GM12878 (cell line): ENCODE measurements at regions not wholly inside any gene's neighbourhood (a gene's known extent, or its start where the extent isn't known, plus 50 kb on each side); places are given as distances from the start of the nearest gene placed in this dataset.

Source experiments
- ATAC-seq: fragments of 200-7000 bp; cut with Tn5 transposase; 3 replicates; pipeline ENCODE4 v1.9.1; 2020; ENCODE audit warnings: mild to moderate bottlenecking, moderate library complexity
- BruUV-seq: library from RNA; stranded (reverse); fragments of 400-500 nt; replicated peaks from 2 replicates; lab custom pipeline; 2021; lab: Mats Ljungman, UMichigan
- CTCF ChIA-PET: fragments of 300-600 bp; sonication (Branson Sonifier 250); formaldehyde crosslinking; extraction: SDS; loops from one replicate; lab custom pipeline; 2021; ENCODE audit warnings: inconsistent platforms; lab: Yijun Ruan, JAX
- POLR2A ChIA-PET: fragments of 350-600 bp; formaldehyde crosslinking; extraction: SDS; loops from one replicate; lab custom pipeline; 2021; ENCODE audit warnings: inconsistent platforms; lab: Charles Lee
- RAD21 ChIA-PET: fragments of 300-600 bp; sonication (Branson Sonifier 250); formaldehyde crosslinking; loops from one replicate; lab custom pipeline; 2023; ENCODE audit warnings: antibody characterized with exemption; ENCODE audit not compliant: unreplicated experiment; lab: Charles Lee
- SMC1A ChIA-PET: fragments of 300-600 bp; sonication (Branson Sonifier 250); formaldehyde crosslinking; loops from one replicate; lab custom pipeline; 2023; ENCODE audit not compliant: unreplicated experiment, uncharacterized antibody; lab: Charles Lee
- DNase-seq: peaks from one replicate; pipeline ENCODE4 v3.0.0-alpha.2; 2011; ENCODE audit warnings: low read depth, low spot score
- FAIRE-seq: peaks from 3 replicates; lab custom pipeline; 2011; peaks lifted over from hg19 to GRCh38; lab: Jason Lieb, UNC
- H2AFZ ChIP-seq: 2 replicates; pipeline ENCODE4 v1.6.0; 2011; ENCODE audit warnings: low read depth, low read length, control low read depth; ENCODE audit not compliant: control insufficient read depth
- H3K27ac ChIP-seq: 2 replicates; pipeline ENCODE4 v1.5.1; 2011; ENCODE audit warnings: control low read depth; ENCODE audit not compliant: control insufficient read depth, insufficient read depth
- H3K27me3 ChIP-seq, 2 experiments: replicated peaks in 1 of 2; 2 replicates each; pipeline versions ENCODE4 v1.6.0 to v1.6.1; 2011; ENCODE audit warnings: low read length in 1 of 2; ENCODE audit not compliant: control insufficient read depth in 2 of 2, insufficient read depth in 2 of 2
- H3K36me3 ChIP-seq, 2 experiments: 2 replicates each; pipeline ENCODE4 v1.5.1; 2011; ENCODE audit warnings: low read length in 1 of 2; ENCODE audit not compliant: control insufficient read depth in 2 of 2, insufficient read depth in 2 of 2
- H3K4me1 ChIP-seq: 2 replicates; pipeline ENCODE4 v1.6.1; 2011; ENCODE audit warnings: mild to moderate bottlenecking, low read length, moderate library complexity, mixed read lengths; ENCODE audit not compliant: control insufficient read depth, insufficient read depth
- H3K4me2 ChIP-seq: 2 replicates; pipeline ENCODE4 v1.6.0; 2011; ENCODE audit warnings: control low read depth; ENCODE audit not compliant: control insufficient read depth, insufficient read depth
- H3K4me3 ChIP-seq: fragments of 200-600 bp; sonication (generic); 2 replicates; pipeline ENCODE4 v1.5.1; 2016
- H3K79me2 ChIP-seq: 2 replicates; pipeline ENCODE4 v1.6.0; 2011; ENCODE audit warnings: low read length; ENCODE audit not compliant: control insufficient read depth, insufficient read depth
- H3K9ac ChIP-seq: 2 replicates; pipeline ENCODE4 v1.8.0; 2011; ENCODE audit warnings: low read length, control low read depth, mixed read lengths; ENCODE audit not compliant: control insufficient read depth, insufficient read depth
- H3K9me3 ChIP-seq: replicated peaks from 3 replicates; pipeline ENCODE4 v1.5.1; 2011; ENCODE audit warnings: mild to moderate bottlenecking, low read length; ENCODE audit not compliant: control insufficient read depth, insufficient read depth
- H4K20me1 ChIP-seq: 2 replicates; pipeline ENCODE4 v1.6.0; 2011; ENCODE audit not compliant: control insufficient read depth, insufficient read depth
- BHLHE40 ChIP-seq, 2 experiments: fragments of 450-650 bp in 1 of 2; IDR thresholded peaks; 2 replicates each; pipeline ENCODE4 v1.6.1; 2011 to 2017; ENCODE audit warnings: low read depth in 2 of 2, borderline replicate concordance in 1 of 2, improper control_type of control experiment in 1 of 2, low read length in 1 of 2, mild to moderate bottlenecking in 1 of 2
- BRCA1 ChIP-seq: IDR thresholded peaks from 2 replicates; pipeline ENCODE4 v1.6.1; 2011; ENCODE audit warnings: low read depth, low read length, improper control_type of control experiment
- CBX5 ChIP-seq: sonication (generic); IDR thresholded peaks from 2 replicates; pipeline ENCODE4 v1.6.1; 2016; ENCODE audit warnings: low read depth, moderate library complexity, mild to moderate bottlenecking, inconsistent platforms
- EGR1 ChIP-seq, 2 experiments: IDR thresholded peaks; 1 replicate in 1 of 2; 2 replicates in 1 of 2; pipeline ENCODE4 v1.6.1; 2011 to 2012; ENCODE audit warnings: low read depth in 2 of 2, low read length in 2 of 2, borderline replicate concordance in 1 of 2, mild to moderate bottlenecking in 1 of 2, moderate library complexity in 1 of 2
- IKZF1 ChIP-seq: fragments of 450-650 bp; conservative IDR thresholded peaks from 2 replicates; pipeline ENCODE4 v1.6.1; 2017; ENCODE audit warnings: antibody characterized with exemption, mild to moderate bottlenecking
- IKZF2 ChIP-seq, 2 experiments: fragments of 450-650 bp; IDR thresholded peaks; 2 replicates each; pipeline ENCODE4 v1.6.1; 2017; ENCODE audit warnings: mild to moderate bottlenecking in 2 of 2, moderate library complexity in 2 of 2
- KDM1A ChIP-seq: fragments of 200-600 bp; sonication (generic); IDR thresholded peaks from 2 replicates; pipeline ENCODE4 v1.6.1; 2016; ENCODE audit warnings: borderline replicate concordance
- MEF2B ChIP-seq: fragments of 450-650 bp; IDR thresholded peaks from 2 replicates; pipeline ENCODE4 v1.6.1; 2018; ENCODE audit warnings: mild to moderate bottlenecking, moderate library complexity; ENCODE audit not compliant: partially characterized antibody, poor library complexity, severe bottlenecking
- PAX8 ChIP-seq: fragments of 450-650 bp; IDR thresholded peaks from 2 replicates; pipeline ENCODE4 v1.6.1; 2017; ENCODE audit warnings: mild to moderate bottlenecking, moderate library complexity
- TCF7 ChIP-seq: IDR thresholded peaks from 2 replicates; pipeline ENCODE4 v1.6.1; 2014; ENCODE audit warnings: antibody characterized with exemption, borderline replicate concordance
- ZNF217 ChIP-seq: fragments of 450-650 bp; IDR thresholded peaks from 2 replicates; pipeline ENCODE4 v1.6.1; 2017; ENCODE audit warnings: antibody characterized with exemption, mild to moderate bottlenecking
- ZNF622 ChIP-seq: fragments of 450-650 bp; IDR thresholded peaks from 2 replicates; pipeline ENCODE4 v1.6.1; 2017; ENCODE audit warnings: mild to moderate bottlenecking, inconsistent platforms
- WGBS: methylation state at CpG from one replicate; pipeline ENCODE4 v1.1.6; 2016; ENCODE audit warnings: low lambda C conversion rate; ENCODE audit not compliant: insufficient replicate concordance, insufficient coverage; ENCODE audit errors: missing lambda C conversion rate; 5-methylcytosine and 5-hydroxymethylcytosine counted together
- in situ Hi-C: fragments of 300-500 bp; cut with MboI; formaldehyde crosslinking; loops from 9 replicates; pipeline ENCODE4 v1.14.3; 2018; ENCODE audit warnings: mixed read lengths
- intact Hi-C: fragments of 100-400 bp; cut with micrococcal nuclease; formaldehyde crosslinking; loops from one replicate; pipeline ENCODE4 v1.14.2; 2022; ENCODE audit not compliant: unreplicated experiment
- TF ChIP-seq, protein P1 (sequence below): fragments of 450-650 bp; IDR thresholded peaks from 2 replicates; pipeline ENCODE4 v1.6.1; 2017; ENCODE audit warnings: borderline replicate concordance
- TF ChIP-seq, protein P2 (sequence below): fragments of 450-650 bp; IDR thresholded peaks from 2 replicates; pipeline ENCODE4 v1.6.1; 2018; ENCODE audit warnings: mild to moderate bottlenecking, low read depth, moderate library complexity; ENCODE audit not compliant: partially characterized antibody

DNA sequence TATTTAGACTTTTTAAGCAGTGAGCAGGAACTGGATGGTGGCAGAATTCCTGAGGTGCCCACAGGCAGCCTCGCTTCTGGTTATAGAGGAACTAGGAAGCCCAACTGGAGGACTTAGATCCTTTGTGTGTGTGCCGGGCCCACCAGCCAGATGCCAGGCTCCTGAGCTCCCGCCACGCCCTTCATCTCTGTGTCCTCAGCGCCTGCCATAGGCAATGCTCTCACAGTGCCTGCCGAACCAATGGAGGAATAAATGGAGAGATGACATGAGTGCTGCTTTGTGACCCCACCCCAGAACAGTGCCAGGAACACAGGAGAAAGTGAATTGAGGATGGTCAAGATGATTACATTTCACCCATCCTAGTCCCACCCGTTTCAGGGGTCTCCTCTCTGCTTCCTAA lies 146.0 kb downstream of the UNC5CL start:
- SMC1A ChIA-PET: no interaction called here
- no peaks in the 10 kb centered on the region for H3K36me3 ChIP-seq
- H3K4me1 ChIP-seq: no peaks in the 10 kb centered on the region
- no peaks in the 10 kb centered on the region for H3K79me2 ChIP-seq
- 18% methylated on average over 7 of the region's 7 CpGs for WGBS
- no peak overlapping the region for H3K27ac ChIP-seq
- intact Hi-C loops: no loop called here
- BruUV-seq: no TSS peak
- H3K9ac ChIP-seq: no peak overlapping the region
- in situ Hi-C loops: no loop called here
- no peaks in the 10 kb centered on the region for H3K9me3 ChIP-seq
- RAD21 ChIA-PET: no interaction called here
- H3K4me3 ChIP-seq: no peak overlapping the region
- FAIRE-seq: no peak
- no peak for ATAC-seq
- POLR2A ChIA-PET: no interaction called here
- H2AFZ ChIP-seq: no peak overlapping the region
- peaks cover 2% of the 10 kb centered on the region in 2 experiments for H3K27me3 ChIP-seq
- no peaks in the 10 kb centered on the region; the same call in 1 of the 2 replicates for H4K20me1 ChIP-seq
- DNase-seq: no peak
- CTCF ChIA-PET: no interaction called here
- H3K4me2 ChIP-seq: no peak overlapping the region
- TF ChIP-seq PAX8 (no peak), IKZF1 (no peak), EGR1 (IDR thresholded peaks at IDR 0.05; ENCODE audit: borderline replicate concordance in 1 of 2, low read depth in 2 of 2, low read length in 2 of 2) (no peak), BHLHE40 (IDR thresholded peaks at IDR 0.05; ENCODE audit: borderline replicate concordance in 1 of 2, low read depth in 2 of 2, low read length in 1 of 2) (no peak), ZNF622 (no peak), IKZF2 (IDR thresholded peaks at IDR 0.05) (no peak)

DNA sequence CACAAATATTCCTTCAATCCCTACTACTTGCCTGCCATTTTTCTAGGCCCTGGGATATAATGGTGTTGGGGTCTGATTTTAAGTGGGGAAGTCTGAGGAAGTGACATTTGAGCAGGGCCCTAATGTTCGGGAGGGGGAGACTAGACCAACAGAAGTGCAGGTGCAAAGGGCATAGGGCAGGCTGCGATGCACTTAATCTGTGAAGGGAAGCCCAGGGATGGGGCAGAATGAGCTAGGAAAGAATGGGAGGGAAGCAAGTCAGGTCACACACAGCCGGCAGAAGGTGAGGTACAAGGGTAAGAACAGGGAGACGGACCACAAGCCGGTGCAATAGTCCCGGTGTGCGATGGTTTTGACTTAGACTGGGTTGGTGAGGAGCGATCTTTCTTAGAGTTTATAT lies 146.8 kb downstream of the UNC5CL start:
- Histone ChIP-seq H3K4me1 (no peaks in the 10 kb centered on the region), H2AFZ (no peak overlapping the region), H4K20me1 (no peaks in the 10 kb centered on the region; the same call in 1 of the 2 replicates), H3K27me3 (peaks cover 0 to 2% of the 10 kb centered on the region in 2 experiments), H3K79me2 (no peaks in the 10 kb centered on the region), H3K4me3 (no peak overlapping the region), H3K36me3 (no peaks in the 10 kb centered on the region), H3K4me2 (no peak overlapping the region), H3K9ac (no peak overlapping the region), H3K9me3 (no peaks in the 10 kb centered on the region), H3K27ac (no peak overlapping the region)
- FAIRE-seq (no peak), DNase-seq (no peak), ATAC-seq (no peak)
- in situ Hi-C loops: no loop called here
- WGBS: 61% methylated on average over 8 of the region's 8 CpGs
- ChIA-PET SMC1A (no interaction called here), CTCF (no interaction called here), POLR2A (no interaction called here), RAD21 (no interaction called here)
- intact Hi-C loops: no loop called here
- BruUV-seq: no TSS peak
- TF ChIP-seq TCF7 (no peak), BRCA1 (no peak), KDM1A (no peak), MEF2B (no peak), ZNF217 (no peak), CBX5 (no peak)
- TF ChIP-seq, protein P1, sequence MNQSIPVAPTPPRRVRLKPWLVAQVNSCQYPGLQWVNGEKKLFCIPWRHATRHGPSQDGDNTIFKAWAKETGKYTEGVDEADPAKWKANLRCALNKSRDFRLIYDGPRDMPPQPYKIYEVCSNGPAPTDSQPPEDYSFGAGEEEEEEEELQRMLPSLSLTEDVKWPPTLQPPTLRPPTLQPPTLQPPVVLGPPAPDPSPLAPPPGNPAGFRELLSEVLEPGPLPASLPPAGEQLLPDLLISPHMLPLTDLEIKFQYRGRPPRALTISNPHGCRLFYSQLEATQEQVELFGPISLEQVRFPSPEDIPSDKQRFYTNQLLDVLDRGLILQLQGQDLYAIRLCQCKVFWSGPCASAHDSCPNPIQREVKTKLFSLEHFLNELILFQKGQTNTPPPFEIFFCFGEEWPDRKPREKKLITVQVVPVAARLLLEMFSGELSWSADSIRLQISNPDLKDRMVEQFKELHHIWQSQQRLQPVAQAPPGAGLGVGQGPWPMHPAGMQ: no peak
- TF ChIP-seq, protein P2, sequence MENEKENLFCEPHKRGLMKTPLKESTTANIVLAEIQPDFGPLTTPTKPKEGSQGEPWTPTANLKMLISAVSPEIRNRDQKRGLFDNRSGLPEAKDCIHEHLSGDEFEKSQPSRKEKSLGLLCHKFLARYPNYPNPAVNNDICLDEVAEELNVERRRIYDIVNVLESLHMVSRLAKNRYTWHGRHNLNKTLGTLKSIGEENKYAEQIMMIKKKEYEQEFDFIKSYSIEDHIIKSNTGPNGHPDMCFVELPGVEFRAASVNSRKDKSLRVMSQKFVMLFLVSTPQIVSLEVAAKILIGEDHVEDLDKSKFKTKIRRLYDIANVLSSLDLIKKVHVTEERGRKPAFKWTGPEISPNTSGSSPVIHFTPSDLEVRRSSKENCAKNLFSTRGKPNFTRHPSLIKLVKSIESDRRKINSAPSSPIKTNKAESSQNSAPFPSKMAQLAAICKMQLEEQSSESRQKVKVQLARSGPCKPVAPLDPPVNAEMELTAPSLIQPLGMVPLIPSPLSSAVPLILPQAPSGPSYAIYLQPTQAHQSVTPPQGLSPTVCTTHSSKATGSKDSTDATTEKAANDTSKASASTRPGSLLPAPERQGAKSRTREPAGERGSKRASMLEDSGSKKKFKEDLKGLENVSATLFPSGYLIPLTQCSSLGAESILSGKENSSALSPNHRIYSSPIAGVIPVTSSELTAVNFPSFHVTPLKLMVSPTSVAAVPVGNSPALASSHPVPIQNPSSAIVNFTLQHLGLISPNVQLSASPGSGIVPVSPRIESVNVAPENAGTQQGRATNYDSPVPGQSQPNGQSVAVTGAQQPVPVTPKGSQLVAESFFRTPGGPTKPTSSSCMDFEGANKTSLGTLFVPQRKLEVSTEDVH: no peak
